Thoracic aorta (tissue), 2 donors: ENCODE measurements at regions not wholly inside any gene's neighbourhood (a gene's known extent, or its start where the extent isn't known, plus 50 kb on each side); places are given as distances from the start of the nearest gene placed in this dataset.

Source experiments
- ATAC-seq: fragments of 150-250 bp; one replicate; pipeline ENCODE4 v1.8.0; 2017; ENCODE audit warnings: low read depth; ENCODE audit not compliant: insufficient number of reproducible peaks, low FRiP score
- DNase-seq: peaks from one replicate; pipeline ENCODE4 v3.0.0-alpha.2; 2020; ENCODE audit warnings: low spot score
- H3K27ac ChIP-seq, 2 donors: fragments of 200-600 bp; sonication (generic); 1 replicate in 1 of 2; 2 replicates in 1 of 2; pipeline ENCODE4 v1.5.1; 2016; ENCODE audit warnings: mild to moderate bottlenecking in 2 of 2, moderate library complexity in 2 of 2
- H3K27me3 ChIP-seq: fragments of 200-600 bp; sonication (generic); replicated peaks from 2 replicates; pipeline ENCODE4 v1.6.0; 2016; ENCODE audit warnings: mild to moderate bottlenecking; ENCODE audit not compliant: insufficient read depth
- H3K36me3 ChIP-seq: fragments of 200-600 bp; sonication (generic); one replicate; pipeline ENCODE4 v1.5.1; 2016
- H3K4me1 ChIP-seq, 2 donors: fragments of 200-600 bp; sonication (generic); 1 replicate in 1 of 2; 2 replicates in 1 of 2; pipeline versions ENCODE4 v1.5.1 to v1.6.0; 2016; ENCODE audit warnings: low read depth in 2 of 2, mild to moderate bottlenecking in 1 of 2; ENCODE audit not compliant: control insufficient read depth in 1 of 2
- H3K4me3 ChIP-seq: fragments of 200-600 bp; sonication (generic); 2 replicates; pipeline ENCODE4 v1.5.1; 2016; ENCODE audit warnings: mild to moderate bottlenecking
- H3K9me3 ChIP-seq: fragments of 200-600 bp; sonication (generic); 2 replicates; pipeline ENCODE4 v1.5.1; 2016
- TF ChIP-seq, protein P1 (sequence below): fragments of 200-600 bp; sonication (generic); IDR thresholded peaks from one replicate; pipeline ENCODE4 v1.5.1; 2019; ENCODE audit warnings: antibody characterized with exemption

DNA sequence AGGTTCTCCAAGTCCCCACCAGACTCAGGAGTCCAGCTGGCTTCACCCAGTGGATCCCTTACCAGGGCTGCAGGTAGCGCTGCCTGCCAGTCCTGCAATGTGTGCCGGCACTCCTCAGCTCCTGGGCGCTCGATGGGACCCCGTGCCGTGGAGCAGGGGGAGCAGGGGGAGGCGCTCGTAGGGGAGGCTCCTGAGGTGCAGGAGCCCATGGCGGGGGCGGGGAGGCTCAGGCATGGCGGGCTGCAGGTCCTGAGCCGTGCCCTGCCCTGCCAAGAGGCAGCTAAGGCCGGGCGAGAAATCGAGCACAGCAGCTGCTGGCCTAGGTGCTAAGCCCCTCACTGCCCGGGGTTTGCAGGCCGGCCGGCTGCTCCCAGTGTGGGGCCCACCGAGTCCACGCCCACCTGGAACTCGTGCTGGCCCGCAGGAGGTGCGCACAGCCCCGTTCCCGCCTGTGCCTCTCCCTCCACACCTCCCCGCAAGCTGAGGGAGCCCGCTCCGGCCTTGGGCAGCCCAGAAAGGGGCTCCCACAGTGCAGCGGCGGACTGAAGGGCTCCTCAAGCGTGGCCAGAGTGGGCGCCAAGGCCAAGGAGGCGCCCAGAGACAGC, 792.9 kb upstream of the CCDC179 start:
- ATAC-seq: no peak

DNA sequence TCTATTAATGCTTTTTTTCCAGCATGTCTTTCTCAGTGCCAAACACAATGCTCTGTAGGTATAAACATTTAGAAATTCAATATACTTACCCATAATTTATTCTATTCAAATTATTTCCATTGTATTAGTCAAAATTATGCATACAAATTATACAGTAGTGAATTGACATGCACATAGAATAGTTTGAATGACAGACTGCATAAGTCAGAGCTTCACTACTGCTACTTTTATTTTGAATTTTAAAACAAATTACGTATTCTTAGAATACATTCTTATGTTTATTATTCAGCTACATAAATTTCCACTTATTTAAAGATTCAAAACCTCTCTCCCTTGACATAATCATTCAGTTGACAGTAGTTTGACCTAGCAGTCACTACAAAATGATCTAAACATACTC, 808.0 kb upstream of the CCDC179 start:
- no peak for ATAC-seq
- no peaks in the 10 kb centered on the region for H3K36me3 ChIP-seq

More for the DNA sequence above, 792.9 kb upstream of the CCDC179 start:
- TF ChIP-seq, protein P1, sequence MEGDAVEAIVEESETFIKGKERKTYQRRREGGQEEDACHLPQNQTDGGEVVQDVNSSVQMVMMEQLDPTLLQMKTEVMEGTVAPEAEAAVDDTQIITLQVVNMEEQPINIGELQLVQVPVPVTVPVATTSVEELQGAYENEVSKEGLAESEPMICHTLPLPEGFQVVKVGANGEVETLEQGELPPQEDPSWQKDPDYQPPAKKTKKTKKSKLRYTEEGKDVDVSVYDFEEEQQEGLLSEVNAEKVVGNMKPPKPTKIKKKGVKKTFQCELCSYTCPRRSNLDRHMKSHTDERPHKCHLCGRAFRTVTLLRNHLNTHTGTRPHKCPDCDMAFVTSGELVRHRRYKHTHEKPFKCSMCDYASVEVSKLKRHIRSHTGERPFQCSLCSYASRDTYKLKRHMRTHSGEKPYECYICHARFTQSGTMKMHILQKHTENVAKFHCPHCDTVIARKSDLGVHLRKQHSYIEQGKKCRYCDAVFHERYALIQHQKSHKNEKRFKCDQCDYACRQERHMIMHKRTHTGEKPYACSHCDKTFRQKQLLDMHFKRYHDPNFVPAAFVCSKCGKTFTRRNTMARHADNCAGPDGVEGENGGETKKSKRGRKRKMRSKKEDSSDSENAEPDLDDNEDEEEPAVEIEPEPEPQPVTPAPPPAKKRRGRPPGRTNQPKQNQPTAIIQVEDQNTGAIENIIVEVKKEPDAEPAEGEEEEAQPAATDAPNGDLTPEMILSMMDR: no peak
- Histone ChIP-seq H3K4me1 (no peaks in the 10 kb centered on the region), H3K4me3 (no peak overlapping the region), H3K27me3 (no peaks in the 10 kb centered on the region), H3K27ac (no peak overlapping the region), H3K36me3 (no peaks in the 10 kb centered on the region), H3K9me3 (no peaks in the 10 kb centered on the region)
- no peak for DNase-seq

DNA sequence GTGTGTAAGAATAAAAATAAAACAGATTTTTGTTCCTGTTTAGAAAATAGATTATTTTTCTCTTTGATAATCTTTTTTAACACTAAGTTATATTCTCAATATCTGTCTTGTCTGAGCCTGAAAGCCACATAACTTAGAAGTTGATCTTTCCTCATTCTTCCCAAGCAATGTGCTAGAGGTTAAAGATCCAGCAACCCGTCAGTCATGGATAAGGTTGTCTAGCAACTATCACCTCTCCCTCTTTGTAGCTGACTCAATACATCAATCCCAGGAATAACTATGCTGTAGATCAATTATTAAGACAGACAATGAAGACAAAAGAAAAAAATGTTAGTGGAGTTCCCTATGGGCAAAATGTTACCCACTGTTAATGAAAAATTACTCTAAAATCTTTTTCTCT, 813.1 kb upstream of the CCDC179 start:
- TF ChIP-seq, protein P1: no peak
- no peaks in the 10 kb centered on the region for H3K27me3 ChIP-seq
- H3K4me3 ChIP-seq: no peak overlapping the region
- no peak for ATAC-seq
- DNase-seq: no peak
- no peak overlapping the region for H3K27ac ChIP-seq
- no peaks in the 10 kb centered on the region for H3K36me3 ChIP-seq
- no peaks in the 10 kb centered on the region for H3K4me1 ChIP-seq
- no peaks in the 10 kb centered on the region for H3K9me3 ChIP-seq

More for the DNA sequence above, 808.0 kb upstream of the CCDC179 start:
- TF ChIP-seq, protein P1: no peak
- Histone ChIP-seq H3K4me1 (no peaks in the 10 kb centered on the region), H3K9me3 (no peaks in the 10 kb centered on the region), H3K27ac (no peak overlapping the region), H3K27me3 (no peaks in the 10 kb centered on the region), H3K4me3 (no peak overlapping the region)
- DNase-seq: no peak

DNA sequence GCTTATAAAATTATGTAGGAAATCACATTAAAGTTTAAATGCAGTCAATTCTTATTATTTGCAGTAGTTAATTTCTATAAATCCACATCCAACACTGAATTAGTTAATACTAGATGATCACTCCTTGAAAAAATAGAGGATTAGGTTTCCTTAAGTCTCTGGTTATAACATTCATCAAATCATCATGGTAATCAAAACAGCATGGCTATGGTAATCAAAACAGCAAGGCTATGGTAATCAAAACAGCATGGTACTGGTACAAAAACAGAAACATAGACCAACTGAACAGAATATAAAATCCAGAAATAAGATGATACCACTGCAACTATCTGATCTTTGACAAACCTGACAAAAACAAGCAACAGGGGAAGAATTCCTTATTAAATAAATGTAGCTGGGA, 814.6 kb upstream of the CCDC179 start:
- Histone ChIP-seq H3K4me3 (no peak overlapping the region), H3K4me1 (no peaks in the 10 kb centered on the region), H3K9me3 (no peaks in the 10 kb centered on the region), H3K27ac (no peak overlapping the region), H3K27me3 (no peaks in the 10 kb centered on the region), H3K36me3 (no peaks in the 10 kb centered on the region)
- TF ChIP-seq, protein P1: no peak
- ATAC-seq (no peak), DNase-seq (no peak)

DNA sequence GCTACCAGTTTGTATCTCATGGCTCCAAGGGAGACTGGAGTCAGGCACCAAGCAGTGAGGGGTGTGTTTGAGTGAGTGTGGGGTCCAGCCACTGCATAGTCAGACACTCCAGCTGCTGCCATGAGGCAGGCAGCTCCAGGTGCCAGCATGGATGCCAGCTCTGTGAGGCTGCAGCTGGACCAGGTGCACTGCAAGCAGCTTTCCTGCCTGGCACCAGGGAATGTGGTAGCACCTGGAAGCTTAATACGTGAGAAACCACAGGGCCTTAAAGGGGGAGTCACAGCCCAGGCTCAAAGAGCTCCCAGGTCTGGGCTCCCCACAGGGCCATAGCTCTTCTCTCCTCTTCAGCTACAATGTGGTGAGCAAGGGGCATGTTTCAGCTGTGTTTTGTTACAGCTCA, 817.8 kb upstream of the LUZP2 start:
- Histone ChIP-seq H3K27ac (no peak overlapping the region), H3K27me3 (no peaks in the 10 kb centered on the region), H3K4me1 (no peaks in the 10 kb centered on the region), H3K9me3 (no peaks in the 10 kb centered on the region), H3K4me3 (no peak overlapping the region), H3K36me3 (no peaks in the 10 kb centered on the region)
- TF ChIP-seq, protein P1: no peak
- ATAC-seq (no peak), DNase-seq (no peak)
